PFSK-1 (cell line): ENCODE measurements at regions not wholly inside any gene's neighbourhood (a gene's known extent, or its start where the extent isn't known, plus 50 kb on each side); places are given as distances from the start of the nearest gene placed in this dataset.

Experiments
- FOXP2 ChIP-seq: optimal IDR thresholded peaks from 2 replicates; pipeline ENCODE3; 2011; ENCODE audit warnings: borderline replicate concordance, control low read depth, inconsistent platforms; ENCODE audit not compliant: insufficient read depth; ENCODE audit errors: extremely low read length, extremely low read depth
- POLR2AphosphoS5 ChIP-seq: IDR thresholded peaks from 2 replicates; pipeline ENCODE4 v1.6.1; 2012; ENCODE audit warnings: low read depth, mild to moderate bottlenecking, control low read depth, low read length, moderate library complexity
- REST ChIP-seq, 2 experiments: IDR thresholded peaks; 2 replicates each; pipeline versions ENCODE4 v1.6.1 to v1.8.0; 2011 to 2012; ENCODE audit warnings: low read depth in 2 of 2, low read length in 2 of 2, control low read depth in 1 of 2, inconsistent platforms in 1 of 2, mild to moderate bottlenecking in 1 of 2, moderate library complexity in 1 of 2; ENCODE audit not compliant: insufficient read depth in 1 of 2
- SIN3A ChIP-seq: IDR thresholded peaks from 2 replicates; pipeline ENCODE4 v1.6.1; 2012; ENCODE audit warnings: mild to moderate bottlenecking, low read length, moderate library complexity, borderline replicate concordance; ENCODE audit not compliant: insufficient read depth
- TAF1 ChIP-seq: IDR thresholded peaks from 2 replicates; pipeline ENCODE4 v1.6.1; 2012; ENCODE audit warnings: low read length, control low read depth, borderline replicate concordance; ENCODE audit not compliant: insufficient read depth

GRCh38 chr19:28309070-28309469, 903.9 kb downstream of the UQCRFS1 start:
- TF ChIP-seq TAF1 (no peak), SIN3A (no peak), REST (IDR thresholded peaks at IDR 0.05; ENCODE audit: insufficient read depth in 1 of 2, low read depth in 2 of 2, low read length in 2 of 2) (no peak), FOXP2 (no peak), POLR2AphosphoS5 (no peak)

- no peak for TF ChIP-seq POLR2AphosphoS5
- TF ChIP-seq FOXP2 = no peak
- TF ChIP-seq TAF1 = no peak
- TF ChIP-seq REST (IDR thresholded peaks at IDR 0.05; ENCODE audit: insufficient read depth in 1 of 2, low read depth in 2 of 2, low read length in 2 of 2) = no peak
- TF ChIP-seq SIN3A = no peak
These were observed 905.0 kb downstream of the UQCRFS1 start for GRCh38 chr19:28307963-28308362.

GRCh38 chr19:28307487-28307886, 905.5 kb downstream of the UQCRFS1 start:
- TF ChIP-seq SIN3A = no peak
- no peak for TF ChIP-seq POLR2AphosphoS5
- no peak for TF ChIP-seq TAF1

- no peak for TF ChIP-seq FOXP2
- no peak for TF ChIP-seq SIN3A
- TF ChIP-seq POLR2AphosphoS5 = no peak
- no peak for TF ChIP-seq TAF1
- no peak for TF ChIP-seq REST (IDR thresholded peaks at IDR 0.05; ENCODE audit: insufficient read depth in 1 of 2, low read depth in 2 of 2, low read length in 2 of 2)
These were observed 907.4 kb downstream of the UQCRFS1 start for GRCh38 chr19:28305513-28305912.

- TF ChIP-seq FOXP2 = no peak
- no peak for TF ChIP-seq POLR2AphosphoS5
- no peak for TF ChIP-seq TAF1
- no peak for TF ChIP-seq SIN3A
- no peak for TF ChIP-seq REST (IDR thresholded peaks at IDR 0.05; ENCODE audit: insufficient read depth in 1 of 2, low read depth in 2 of 2, low read length in 2 of 2)
These were observed 909.4 kb downstream of the UQCRFS1 start for GRCh38 chr19:28303502-28303901.
